ENCODE measurements at regions not wholly inside any gene's neighbourhood (a gene's known extent, or its start where the extent isn't known, plus 50 kb on each side); places are given as distances from the start of the nearest gene placed in this dataset.

GRCh38 chr11:110874437-110875030, 162.3 kb upstream of the ARHGAP20 start:
- Histone ChIP-seq H3K27ac (ENCODE audit: low read length) (no peak overlapping the region), H3K36me3 (ENCODE audit: control insufficient read depth, insufficient read depth, low read length) (no peaks in the 10 kb centered on the region), H3K9me3 (ENCODE audit: control insufficient read depth, insufficient read depth, low read length) (no peaks in the 10 kb centered on the region), H3K4me1 (ENCODE audit: control insufficient read depth, insufficient read depth, low read length) (no peaks in the 10 kb centered on the region), H3K27me3 (ENCODE audit: control insufficient read depth, insufficient read depth, low read length) (no peaks in the 10 kb centered on the region), H3K4me3 (ENCODE audit: low read length) (no peak overlapping the region)
- Mint-ChIP-seq H3K4me3 (no peak overlapping the region), H3K27ac (no peak overlapping the region), H3K4me1 (no peaks in the 10 kb centered on the region), H3K36me3 (no peaks in the 10 kb centered on the region), H3K27me3 (ENCODE audit: low read depth in 2 of 2) (no peaks in the 10 kb centered on the region), H3K9me3 (peaks cover 0 to 2% of the 10 kb centered on the region in 2 donors)
- 98% methylated on average over 4 of the region's 5 CpGs for WGBS (ENCODE audit: insufficient coverage)
- no peak for DNase-seq
- ATAC-seq = no peak
- no peak for TF ChIP-seq CTCF (IDR thresholded peaks at IDR 0.05)
- intact Hi-C loops (cut with micrococcal nuclease) = no loop called here

GRCh38 chr11:110873975-110874374, 161.7 kb upstream of the ARHGAP20 start:
- DNase-seq = no peak
- H3K9me3 Mint-ChIP-seq = peaks cover 0 to under 1% of the 10 kb centered on the region in 2 donors
- H3K4me1 Mint-ChIP-seq = no peaks in the 10 kb centered on the region
- Histone ChIP-seq H3K27ac (ENCODE audit: low read length) (no peak overlapping the region), H3K9me3 (ENCODE audit: control insufficient read depth, insufficient read depth, low read length) (no peaks in the 10 kb centered on the region), H3K4me3 (ENCODE audit: low read length) (no peak overlapping the region), H3K27me3 (ENCODE audit: control insufficient read depth, insufficient read depth, low read length) (no peaks in the 10 kb centered on the region), H3K4me1 (ENCODE audit: control insufficient read depth, insufficient read depth, low read length) (no peaks in the 10 kb centered on the region), H3K36me3 (ENCODE audit: control insufficient read depth, insufficient read depth, low read length) (no peaks in the 10 kb centered on the region)
- no peak for ATAC-seq
- intact Hi-C loops (cut with micrococcal nuclease) = no loop called here
- no peaks in the 10 kb centered on the region for H3K27me3 Mint-ChIP-seq (ENCODE audit: low read depth in 2 of 2)
- no peak for TF ChIP-seq CTCF (IDR thresholded peaks at IDR 0.05)
- no peak overlapping the region for H3K27ac Mint-ChIP-seq
- no peak overlapping the region for H3K4me3 Mint-ChIP-seq
- no peaks in the 10 kb centered on the region for H3K36me3 Mint-ChIP-seq
- WGBS (ENCODE audit: insufficient coverage) = 80% methylated on average over 1 of the region's 1 CpG

- H3K4me1 ChIP-seq (ENCODE audit: control insufficient read depth, insufficient read depth, low read length) = no peaks in the 10 kb centered on the region
- H3K4me3 ChIP-seq (ENCODE audit: low read length) = no peak overlapping the region
- H3K27me3 ChIP-seq (ENCODE audit: control insufficient read depth, insufficient read depth, low read length) = no peaks in the 10 kb centered on the region
- Mint-ChIP-seq H3K4me3 (no peak overlapping the region), H3K27ac (no peak overlapping the region), H3K4me1 (no peaks in the 10 kb centered on the region), H3K27me3 (ENCODE audit: low read depth in 2 of 2) (no peaks in the 10 kb centered on the region), H3K9me3 (no peaks in the 10 kb centered on the region), H3K36me3 (no peaks in the 10 kb centered on the region)
- intact Hi-C loops (cut with micrococcal nuclease) = no loop called here
- ATAC-seq = no peak
- H3K27ac ChIP-seq (ENCODE audit: low read length) = no peak overlapping the region
- no peaks in the 10 kb centered on the region for H3K9me3 ChIP-seq (ENCODE audit: control insufficient read depth, insufficient read depth, low read length)
- no peak for TF ChIP-seq CTCF (IDR thresholded peaks at IDR 0.05)
- H3K36me3 ChIP-seq (ENCODE audit: control insufficient read depth, insufficient read depth, low read length) = no peaks in the 10 kb centered on the region
- DNase-seq = no peak
- 70% methylated on average over 4 of the region's 5 CpGs for WGBS (ENCODE audit: insufficient coverage)
Observed at GRCh38 chr11:110870816-110871522, 158.7 kb upstream of the ARHGAP20 start.

- 94% methylated on average over 4 of the region's 4 CpGs for WGBS (ENCODE audit: insufficient coverage)
- ATAC-seq (no peak), DNase-seq (no peak)
- Mint-ChIP-seq H3K27me3 (ENCODE audit: low read depth in 2 of 2) (peaks cover 0 to 4% of the 10 kb centered on the region in 2 donors), H3K9me3 (no peaks in the 10 kb centered on the region), H3K27ac (no peak overlapping the region), H3K4me1 (no peaks in the 10 kb centered on the region), H3K4me3 (no peak overlapping the region), H3K36me3 (no peaks in the 10 kb centered on the region)
- H3K4me1 ChIP-seq (ENCODE audit: control insufficient read depth, insufficient read depth, low read length) = no peaks in the 10 kb centered on the region
- TF ChIP-seq CTCF (IDR thresholded peaks at IDR 0.05) = no peak
- intact Hi-C loops (cut with micrococcal nuclease) = no loop called here
- H3K9me3 ChIP-seq (ENCODE audit: control insufficient read depth, insufficient read depth, low read length) = no peaks in the 10 kb centered on the region
- H3K27me3 ChIP-seq (ENCODE audit: control insufficient read depth, insufficient read depth, low read length) = no peaks in the 10 kb centered on the region
- H3K4me3 ChIP-seq (ENCODE audit: low read length) = no peak overlapping the region
- no peak overlapping the region for H3K27ac ChIP-seq (ENCODE audit: low read length)
- H3K36me3 ChIP-seq (ENCODE audit: control insufficient read depth, insufficient read depth, low read length) = no peaks in the 10 kb centered on the region
Observed at GRCh38 chr11:110867951-110868350, 155.7 kb upstream of the ARHGAP20 start.
